ENCODE measurements at regions not wholly inside any gene's neighbourhood (a gene's known extent, or its start where the extent isn't known, plus 50 kb on each side); places are given as distances from the start of the nearest gene placed in this dataset.

GRCh38 chr2:18721038-18721922 is 131.9 kb upstream of the NT5C1B start:
- TF ChIP-seq EP300 (IDR thresholded peaks at IDR 0.05) = no peak
- TF ChIP-seq CTCF (IDR thresholded peaks at IDR 0.05) = no peak
- TF ChIP-seq POLR2A (IDR thresholded peaks at IDR 0.05) = no peak
